Neural cell (in vitro differentiated cells): ENCODE measurements at regions not wholly inside any gene's neighbourhood (a gene's known extent, or its start where the extent isn't known, plus 50 kb on each side); places are given as distances from the start of the nearest gene placed in this dataset.
A peak's percentile ranks its signal among the peaks of the same experiment; 100 is the strongest.

Experiments
- CTCF ChIP-seq: fragments of 450-650 bp; IDR thresholded peaks from 2 replicates; pipeline ENCODE4 v1.5.1; 2014; ENCODE audit warnings: antibody characterized with exemption, mild to moderate bottlenecking, moderate library complexity; ENCODE audit not compliant: poor library complexity, severe bottlenecking
- EP300 ChIP-seq: fragments of 450-650 bp; conservative IDR thresholded peaks from 2 replicates; pipeline ENCODE4 v1.6.1; 2014; ENCODE audit warnings: antibody characterized with exemption, mild to moderate bottlenecking, moderate library complexity; ENCODE audit not compliant: poor library complexity, severe bottlenecking
- EZH2 ChIP-seq: fragments of 200-600, 300-800 bp; shearing (Covaris generic), sonication (generic); IDR thresholded peaks from 2 replicates; pipeline ENCODE4 v1.6.1; 2014; ENCODE audit warnings: antibody characterized with exemption, low read length, borderline replicate concordance, mild to moderate bottlenecking; ENCODE audit not compliant: insufficient read depth, poor library complexity, severe bottlenecking
- POLR2AphosphoS5 ChIP-seq: IDR thresholded peaks from 2 replicates; pipeline ENCODE4 v1.6.1; 2012
- RAD21 ChIP-seq: fragments of 450-650 bp; conservative IDR thresholded peaks from 2 replicates; pipeline ENCODE4 v1.6.1; 2014; ENCODE audit warnings: antibody characterized with exemption, mild to moderate bottlenecking, moderate library complexity
- SMC3 ChIP-seq: fragments of 450-650 bp; conservative IDR thresholded peaks from 2 replicates; pipeline ENCODE4 v1.6.1; 2014; ENCODE audit warnings: antibody characterized with exemption, mild to moderate bottlenecking, moderate library complexity; ENCODE audit not compliant: poor library complexity
- TAF1 ChIP-seq: IDR thresholded peaks from 2 replicates; pipeline ENCODE4 v1.6.1; 2012; ENCODE audit warnings: low read depth

GRCh38 chr13:105037110-105037509 is 1498.4 kb downstream of the EFNB2 start:
- TF ChIP-seq CTCF: no peak
- TF ChIP-seq EZH2: no peak
- no peak for TF ChIP-seq SMC3
- no peak for TF ChIP-seq RAD21
- peak; percentile 32 for TF ChIP-seq POLR2AphosphoS5
- TF ChIP-seq TAF1: no peak
- no peak for TF ChIP-seq EP300
